ENCODE measurements at regions not wholly inside any gene's neighbourhood (a gene's known extent, or its start where the extent isn't known, plus 50 kb on each side); places are given as distances from the start of the nearest gene placed in this dataset.

DNA sequence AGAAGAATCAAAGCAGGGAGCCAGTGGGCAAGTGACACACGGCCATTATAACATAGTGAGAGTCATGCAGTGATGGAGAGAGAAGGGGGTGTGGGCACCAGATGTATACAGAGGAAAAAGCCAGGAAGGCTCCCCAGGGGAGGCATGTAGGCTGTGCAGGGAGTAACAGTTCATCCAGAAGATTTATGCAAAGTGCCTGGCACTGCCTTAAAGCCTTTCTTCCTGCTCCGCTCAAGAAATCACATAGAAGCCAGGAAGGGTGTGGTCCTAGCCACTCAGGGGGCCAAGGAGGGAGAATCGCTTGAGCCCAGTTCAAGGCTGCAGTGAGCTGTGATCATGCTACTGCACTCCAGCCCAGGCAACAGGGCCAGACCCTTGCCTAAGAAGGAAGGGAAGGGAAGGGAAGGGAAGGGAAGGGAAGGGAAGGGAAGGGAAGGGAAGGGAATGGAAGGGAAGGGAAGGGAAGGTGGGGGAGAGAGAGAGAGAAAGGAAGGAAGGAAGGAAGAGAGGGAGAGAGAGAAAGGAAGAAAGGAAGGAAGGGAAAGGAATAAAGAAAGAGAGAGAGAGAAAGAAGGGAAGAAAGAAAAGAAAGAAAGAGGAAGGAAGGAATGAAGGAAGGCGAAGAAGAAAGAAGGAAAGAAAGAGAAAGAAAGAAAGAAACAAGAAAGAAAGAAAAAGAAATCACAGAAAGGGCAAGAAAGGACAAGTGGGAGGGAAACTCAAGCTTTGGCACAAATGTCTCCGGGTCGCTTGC is 89.8 kb downstream of the LHX2 start:
- TF ChIP-seq CTCF (IDR thresholded peaks at IDR 0.05; ENCODE audit: control insufficient read depth, insufficient read depth, low read depth, low read length, missing control alignments), result no peak
- no peak for DNase-seq (ENCODE audit: low read depth)
- H3K4me3 ChIP-seq (ENCODE audit: control insufficient read depth, low read depth, low read length), result no peak overlapping the region

DNA sequence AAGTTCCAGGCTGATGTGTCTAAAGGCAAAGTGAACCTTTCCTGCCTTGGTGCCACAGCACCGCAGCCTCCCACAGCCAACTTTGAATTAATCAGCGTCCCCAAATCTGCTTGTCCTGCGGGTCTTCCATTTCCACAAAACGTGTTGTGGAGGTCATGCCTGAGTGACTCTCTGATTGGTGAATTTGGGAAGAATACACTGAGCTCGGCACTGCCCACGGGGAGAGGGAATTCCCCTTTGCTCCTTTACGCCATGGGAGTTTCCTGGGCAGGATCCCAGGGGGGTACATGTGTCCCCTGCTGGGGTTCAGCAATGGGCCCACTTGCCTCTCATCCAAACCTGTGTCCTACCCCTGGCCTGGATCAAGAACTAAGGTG is 90.4 kb downstream of the LHX2 start:
- no peak overlapping the region for H3K4me3 ChIP-seq (ENCODE audit: control insufficient read depth, low read depth, low read length)
- no peak for TF ChIP-seq CTCF (IDR thresholded peaks at IDR 0.05; ENCODE audit: control insufficient read depth, insufficient read depth, low read depth, low read length, missing control alignments)
- DNase-seq (ENCODE audit: low read depth), result no peak

DNA sequence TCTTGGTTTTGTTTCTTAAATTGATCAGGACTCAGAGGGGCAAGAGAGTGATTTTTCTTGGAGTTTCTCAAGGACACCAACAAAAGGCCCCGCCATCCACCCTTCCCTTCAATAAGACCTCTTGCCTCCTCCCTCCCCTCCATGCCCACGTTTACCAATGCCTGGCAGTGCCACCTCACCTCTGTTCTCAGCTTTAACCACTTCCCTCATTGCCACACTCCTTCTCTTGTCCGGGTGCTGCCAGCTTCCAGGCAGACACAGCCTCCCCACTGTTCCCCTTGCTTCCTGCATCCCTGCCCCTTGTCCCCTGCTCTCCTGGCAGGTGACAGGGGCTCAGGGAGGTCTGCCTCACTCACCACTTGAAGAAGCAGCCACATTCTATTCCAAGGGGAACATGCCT is 90.8 kb downstream of the LHX2 start:
- H3K4me3 ChIP-seq (ENCODE audit: control insufficient read depth, low read depth, low read length), result no peak overlapping the region
- no peak for DNase-seq (ENCODE audit: low read depth)
- no peak for TF ChIP-seq CTCF (IDR thresholded peaks at IDR 0.05; ENCODE audit: control insufficient read depth, insufficient read depth, low read depth, low read length, missing control alignments)

GRCh38 chr9:124105266-124105665 is 93.7 kb downstream of the LHX2 start:
- DNase-seq (ENCODE audit: low read depth), result no peak
- TF ChIP-seq CTCF (IDR thresholded peaks at IDR 0.05; ENCODE audit: control insufficient read depth, insufficient read depth, low read depth, low read length, missing control alignments), result no peak
- no peak overlapping the region for H3K4me3 ChIP-seq (ENCODE audit: control insufficient read depth, low read depth, low read length)

GRCh38 chr9:124108216-124108615 is 96.6 kb downstream of the LHX2 start:
- no peak for TF ChIP-seq CTCF (IDR thresholded peaks at IDR 0.05; ENCODE audit: control insufficient read depth, insufficient read depth, low read depth, low read length, missing control alignments)
- DNase-seq (ENCODE audit: low read depth), result no peak

DNA sequence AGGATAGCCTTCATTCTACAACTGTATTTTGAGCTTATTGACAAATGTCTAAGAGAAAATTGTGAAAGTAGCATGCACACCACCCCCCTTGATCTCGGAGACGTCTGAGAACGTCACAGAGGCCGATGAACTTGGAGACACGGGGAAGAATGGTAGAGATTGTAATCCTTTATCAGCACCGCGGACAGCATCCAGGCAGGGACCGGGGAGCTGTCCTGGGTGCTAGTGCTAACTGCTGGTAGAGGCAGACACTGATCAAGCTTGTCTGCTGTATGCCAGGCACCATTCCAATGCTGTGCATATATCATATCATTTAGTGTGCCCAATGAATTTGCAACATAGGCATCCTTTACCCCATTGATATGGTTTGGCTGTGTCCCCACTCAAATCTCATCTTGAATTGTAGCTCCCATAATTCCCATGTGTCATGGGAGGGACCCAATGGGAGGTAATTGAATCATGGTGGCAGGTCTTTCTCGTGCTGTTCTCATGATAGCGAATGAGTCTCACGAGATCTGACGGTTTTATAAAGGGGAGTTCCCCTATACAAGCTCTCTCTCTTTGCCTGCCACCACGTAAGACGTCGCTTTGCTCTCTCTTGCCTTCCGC is 98.8 kb downstream of the LHX2 start:
- no peak for TF ChIP-seq CTCF (IDR thresholded peaks at IDR 0.05; ENCODE audit: control insufficient read depth, insufficient read depth, low read depth, low read length, missing control alignments)
- no peak overlapping the region for H3K4me3 ChIP-seq (ENCODE audit: control insufficient read depth, low read depth, low read length)
- no peak for DNase-seq (ENCODE audit: low read depth)

More at GRCh38 chr9:124108216-124108615, 96.6 kb downstream of the LHX2 start:
- H3K4me3 ChIP-seq (ENCODE audit: control insufficient read depth, low read depth, low read length), result no peak overlapping the region
